Sigmoid colon (tissue), 3 donors: ENCODE measurements at regions not wholly inside any gene's neighbourhood (a gene's known extent, or its start where the extent isn't known, plus 50 kb on each side); places are given as distances from the start of the nearest gene placed in this dataset.

ENCODE experiments used
- POLR2A ChIP-seq, 2 donors: fragments of 450-650 bp; IDR thresholded peaks; one replicate each; pipeline ENCODE4 v1.6.1; 2016; ENCODE audit warnings: antibody characterized with exemption in 2 of 2, mild to moderate bottlenecking in 2 of 2, moderate library complexity in 2 of 2
- TF ChIP-seq, protein P1 (sequence below), 4 experiments: fragments of 450-650 bp in 3 of 4; fragments of 200-600 bp in 1 of 4; IDR thresholded peaks; one replicate each; pipeline ENCODE4 v1.5.1; 2016 to 2019; ENCODE audit warnings: antibody characterized with exemption in 4 of 4, mild to moderate bottlenecking in 3 of 4, moderate library complexity in 2 of 4

- TF ChIP-seq, protein P1, sequence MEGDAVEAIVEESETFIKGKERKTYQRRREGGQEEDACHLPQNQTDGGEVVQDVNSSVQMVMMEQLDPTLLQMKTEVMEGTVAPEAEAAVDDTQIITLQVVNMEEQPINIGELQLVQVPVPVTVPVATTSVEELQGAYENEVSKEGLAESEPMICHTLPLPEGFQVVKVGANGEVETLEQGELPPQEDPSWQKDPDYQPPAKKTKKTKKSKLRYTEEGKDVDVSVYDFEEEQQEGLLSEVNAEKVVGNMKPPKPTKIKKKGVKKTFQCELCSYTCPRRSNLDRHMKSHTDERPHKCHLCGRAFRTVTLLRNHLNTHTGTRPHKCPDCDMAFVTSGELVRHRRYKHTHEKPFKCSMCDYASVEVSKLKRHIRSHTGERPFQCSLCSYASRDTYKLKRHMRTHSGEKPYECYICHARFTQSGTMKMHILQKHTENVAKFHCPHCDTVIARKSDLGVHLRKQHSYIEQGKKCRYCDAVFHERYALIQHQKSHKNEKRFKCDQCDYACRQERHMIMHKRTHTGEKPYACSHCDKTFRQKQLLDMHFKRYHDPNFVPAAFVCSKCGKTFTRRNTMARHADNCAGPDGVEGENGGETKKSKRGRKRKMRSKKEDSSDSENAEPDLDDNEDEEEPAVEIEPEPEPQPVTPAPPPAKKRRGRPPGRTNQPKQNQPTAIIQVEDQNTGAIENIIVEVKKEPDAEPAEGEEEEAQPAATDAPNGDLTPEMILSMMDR (IDR thresholded peaks at IDR 0.05), result no peak
- TF ChIP-seq POLR2A (IDR thresholded peaks at IDR 0.05), result no peak
Measured at GRCh38 chr1:106787520-106787919, 269.0 kb upstream of the PRMT6 start.
